Skeletal muscle satellite cell (primary cell): ENCODE measurements at regions not wholly inside any gene's neighbourhood (a gene's known extent, or its start where the extent isn't known, plus 50 kb on each side); places are given as distances from the start of the nearest gene placed in this dataset.

Experiments used
- H3K27me3 ChIP-seq: 2 replicates; pipeline ENCODE4 v1.7.0; 2013; ENCODE audit warnings: low read length; ENCODE audit not compliant: control insufficient read depth, insufficient read depth
- H3K36me3 ChIP-seq: 2 replicates; pipeline ENCODE4 v1.7.0; 2013; ENCODE audit warnings: mild to moderate bottlenecking, control low read depth, low read length; ENCODE audit not compliant: insufficient read depth
- H3K4me1 ChIP-seq: 2 replicates; pipeline ENCODE4 v1.7.0; 2013; ENCODE audit warnings: low read length; ENCODE audit not compliant: control insufficient read depth, insufficient read depth
- H3K4me2 ChIP-seq: 2 replicates; pipeline ENCODE4 v1.7.0; 2013; ENCODE audit warnings: mild to moderate bottlenecking, low read length
- H3K4me3 ChIP-seq: 2 replicates; pipeline ENCODE4 v1.7.0; 2013; ENCODE audit warnings: low read length
- H3K9ac ChIP-seq: 2 replicates; pipeline ENCODE4 v1.7.0; 2013; ENCODE audit warnings: mild to moderate bottlenecking, low read depth, low read length, moderate library complexity
- H3K9me3 ChIP-seq: replicated peaks from 2 replicates; pipeline ENCODE4 v1.7.0; 2013; ENCODE audit warnings: mild to moderate bottlenecking, control low read depth, low read length

DNA sequence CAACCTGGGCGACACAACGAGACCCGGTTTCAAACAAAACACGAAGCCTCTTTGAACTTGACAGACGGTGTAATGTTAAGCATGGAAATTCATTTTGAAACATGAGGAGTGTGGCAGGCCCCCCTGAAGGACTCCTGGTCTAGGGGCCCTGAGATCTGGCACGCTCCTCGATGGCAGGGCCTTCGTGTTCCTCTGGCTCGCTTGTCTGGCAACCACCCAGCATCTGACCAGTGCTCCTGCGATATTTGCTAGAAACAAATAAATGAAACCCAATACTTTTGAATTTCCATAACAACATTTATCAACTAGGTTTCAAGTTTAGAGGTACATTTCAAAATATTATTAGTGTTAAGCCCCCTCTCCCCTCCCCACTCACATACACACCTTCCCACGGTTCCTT, 193.0 kb downstream of the ERCC6L2 start:
- Histone ChIP-seq H3K4me3 (no peak overlapping the region), H3K4me2 (no peak overlapping the region), H3K9me3 (no peaks in the 10 kb centered on the region), H3K27me3 (peaks cover 41% of the 10 kb centered on the region), H3K9ac (no peak overlapping the region), H3K4me1 (no peaks in the 10 kb centered on the region), H3K36me3 (no peaks in the 10 kb centered on the region)

- Histone ChIP-seq H3K4me2 (no peak overlapping the region), H3K9me3 (no peaks in the 10 kb centered on the region), H3K4me1 (no peaks in the 10 kb centered on the region), H3K9ac (no peak overlapping the region), H3K27me3 (peaks cover 35% of the 10 kb centered on the region), H3K4me3 (no peak overlapping the region), H3K36me3 (no peaks in the 10 kb centered on the region)
Measured at GRCh38 chr9:96067600-96067999, 192.1 kb downstream of the ERCC6L2 start.

- Histone ChIP-seq H3K9me3 (no peaks in the 10 kb centered on the region), H3K9ac (no peak overlapping the region), H3K4me1 (no peaks in the 10 kb centered on the region), H3K27me3 (peaks cover 34% of the 10 kb centered on the region), H3K36me3 (no peaks in the 10 kb centered on the region), H3K4me3 (no peak overlapping the region), H3K4me2 (no peak overlapping the region)
Measured at GRCh38 chr9:96067004-96067403, 191.5 kb downstream of the ERCC6L2 start.

GRCh38 chr9:96065482-96066251, 190.2 kb downstream of the ERCC6L2 start:
- Histone ChIP-seq H3K4me1 (no peaks in the 10 kb centered on the region), H3K27me3 (peaks cover 30% of the 10 kb centered on the region), H3K4me2 (no peak overlapping the region), H3K4me3 (no peak overlapping the region), H3K9ac (no peak overlapping the region), H3K36me3 (no peaks in the 10 kb centered on the region), H3K9me3 (no peaks in the 10 kb centered on the region)

DNA sequence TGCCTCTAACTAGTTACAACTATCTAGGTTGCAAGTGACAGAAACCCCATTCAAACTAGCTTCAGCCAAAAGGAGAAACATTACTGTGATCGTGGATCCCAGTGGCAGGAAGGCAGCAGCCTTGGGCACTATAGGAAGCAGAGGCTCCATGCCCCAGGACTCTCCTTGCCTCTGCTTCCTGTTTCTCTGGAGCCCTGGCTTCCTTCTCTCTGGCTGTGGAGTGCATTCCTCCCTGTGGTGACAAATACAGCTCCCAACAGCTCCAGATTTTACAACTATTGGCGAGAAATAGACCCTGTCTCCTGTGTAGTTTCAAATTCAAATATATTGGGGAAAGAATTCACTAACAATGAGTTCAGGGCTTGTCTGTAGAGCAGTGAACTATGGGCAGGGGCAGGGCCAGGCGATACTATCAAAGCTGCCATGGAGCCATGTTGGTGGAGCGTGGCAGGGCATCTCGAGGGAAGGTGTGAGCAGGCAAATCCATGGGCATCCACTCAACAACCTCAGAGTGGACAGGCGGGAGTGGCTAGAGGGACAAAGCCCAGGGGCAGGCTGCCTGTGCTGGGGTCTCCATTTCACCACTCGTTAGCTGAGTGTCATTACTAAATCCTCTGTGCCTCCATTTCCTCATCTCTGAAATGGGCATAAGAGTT, 189.5 kb downstream of the ERCC6L2 start:
- H3K4me3 ChIP-seq, result no peak overlapping the region
- no peaks in the 10 kb centered on the region for H3K9me3 ChIP-seq
- H3K9ac ChIP-seq, result no peak overlapping the region
- peaks cover 25% of the 10 kb centered on the region for H3K27me3 ChIP-seq
- H3K36me3 ChIP-seq, result no peaks in the 10 kb centered on the region
- H3K4me1 ChIP-seq, result no peaks in the 10 kb centered on the region
- no peak overlapping the region for H3K4me2 ChIP-seq

- H3K9ac ChIP-seq, result no peak overlapping the region
- no peaks in the 10 kb centered on the region for H3K4me1 ChIP-seq
- peaks cover 20% of the 10 kb centered on the region for H3K27me3 ChIP-seq
Measured at GRCh38 chr9:96062854-96063253, 187.4 kb downstream of the ERCC6L2 start.

GRCh38 chr9:96062031-96062430, 186.5 kb downstream of the ERCC6L2 start:
- H3K36me3 ChIP-seq, result no peaks in the 10 kb centered on the region
- no peak overlapping the region for H3K9ac ChIP-seq

More at GRCh38 chr9:96062854-96063253, 187.4 kb downstream of the ERCC6L2 start:
- Histone ChIP-seq H3K4me2 (no peak overlapping the region), H3K36me3 (no peaks in the 10 kb centered on the region), H3K9me3 (no peaks in the 10 kb centered on the region), H3K4me3 (no peak overlapping the region)

GRCh38 chr9:96061293-96061987, 185.9 kb downstream of the ERCC6L2 start:
- H3K4me3 ChIP-seq, result no peak overlapping the region
- H3K27me3 ChIP-seq, result peaks cover 17% of the 10 kb centered on the region
- H3K9me3 ChIP-seq, result no peaks in the 10 kb centered on the region
- no peaks in the 10 kb centered on the region for H3K36me3 ChIP-seq
- no peak overlapping the region for H3K4me2 ChIP-seq
- no peaks in the 10 kb centered on the region for H3K4me1 ChIP-seq
- no peak overlapping the region for H3K9ac ChIP-seq

More at GRCh38 chr9:96062031-96062430, 186.5 kb downstream of the ERCC6L2 start:
- H3K27me3 ChIP-seq, result peaks cover 17% of the 10 kb centered on the region
- no peak overlapping the region for H3K4me3 ChIP-seq
- no peaks in the 10 kb centered on the region for H3K9me3 ChIP-seq
- no peaks in the 10 kb centered on the region for H3K4me1 ChIP-seq
- no peak overlapping the region for H3K4me2 ChIP-seq

GRCh38 chr9:96058218-96058617, 182.7 kb downstream of the ERCC6L2 start:
- Histone ChIP-seq H3K4me3 (no peak overlapping the region), H3K9me3 (no peaks in the 10 kb centered on the region), H3K27me3 (peaks cover 17% of the 10 kb centered on the region), H3K4me1 (no peaks in the 10 kb centered on the region), H3K36me3 (no peaks in the 10 kb centered on the region), H3K4me2 (no peak overlapping the region), H3K9ac (no peak overlapping the region)

DNA sequence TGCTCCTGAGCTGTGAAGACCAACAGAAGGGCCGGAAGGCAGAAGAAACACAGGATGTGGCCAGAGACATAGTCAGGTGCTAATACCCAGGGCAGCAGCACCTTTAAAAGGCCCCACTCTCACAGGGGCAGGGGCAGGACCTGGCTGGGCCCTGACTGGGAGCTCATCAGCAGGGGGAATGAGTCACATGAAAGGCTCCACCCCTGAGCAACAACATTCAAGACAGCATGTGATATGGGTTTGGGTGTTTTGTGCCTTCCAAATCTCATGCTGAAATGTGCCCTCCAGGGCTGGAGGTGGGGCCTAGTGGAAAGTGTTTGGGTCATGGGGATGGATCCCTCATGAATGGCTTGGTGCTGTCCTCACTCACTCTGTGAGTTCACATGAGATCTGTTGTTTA, 181.7 kb downstream of the ERCC6L2 start:
- H3K4me1 ChIP-seq, result no peaks in the 10 kb centered on the region
- peaks cover 21% of the 10 kb centered on the region for H3K27me3 ChIP-seq
- no peaks in the 10 kb centered on the region for H3K36me3 ChIP-seq
- H3K9ac ChIP-seq, result no peak overlapping the region
- no peak overlapping the region for H3K4me2 ChIP-seq
- no peaks in the 10 kb centered on the region for H3K9me3 ChIP-seq
- no peak overlapping the region for H3K4me3 ChIP-seq

DNA sequence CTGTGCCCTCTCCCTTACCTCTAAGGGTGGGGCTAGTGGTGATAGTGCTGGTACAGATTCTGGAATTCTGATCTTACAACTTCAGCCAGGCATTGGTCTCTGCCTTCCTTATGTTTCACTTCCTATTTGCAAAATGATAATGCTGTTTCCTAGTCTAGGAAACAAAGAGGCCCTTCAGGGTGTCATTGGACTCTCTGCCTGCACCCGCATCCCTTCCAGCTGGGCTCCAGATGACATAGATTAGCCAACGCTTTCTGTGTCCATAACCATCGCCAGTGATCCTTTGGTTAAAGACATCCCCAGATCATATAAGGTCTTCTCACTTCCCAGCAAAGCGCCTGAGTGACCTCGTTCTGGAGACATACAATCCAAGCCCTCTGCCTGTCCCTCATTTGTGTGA, 180.7 kb downstream of the ERCC6L2 start:
- Histone ChIP-seq H3K4me2 (no peak overlapping the region), H3K9me3 (no peaks in the 10 kb centered on the region), H3K36me3 (no peaks in the 10 kb centered on the region), H3K4me1 (no peaks in the 10 kb centered on the region), H3K9ac (no peak overlapping the region), H3K4me3 (no peak overlapping the region), H3K27me3 (peaks cover 21% of the 10 kb centered on the region)
